ENCODE measurements at regions not wholly inside any gene's neighbourhood (a gene's known extent, or its start where the extent isn't known, plus 50 kb on each side); places are given as distances from the start of the nearest gene placed in this dataset.

DNA sequence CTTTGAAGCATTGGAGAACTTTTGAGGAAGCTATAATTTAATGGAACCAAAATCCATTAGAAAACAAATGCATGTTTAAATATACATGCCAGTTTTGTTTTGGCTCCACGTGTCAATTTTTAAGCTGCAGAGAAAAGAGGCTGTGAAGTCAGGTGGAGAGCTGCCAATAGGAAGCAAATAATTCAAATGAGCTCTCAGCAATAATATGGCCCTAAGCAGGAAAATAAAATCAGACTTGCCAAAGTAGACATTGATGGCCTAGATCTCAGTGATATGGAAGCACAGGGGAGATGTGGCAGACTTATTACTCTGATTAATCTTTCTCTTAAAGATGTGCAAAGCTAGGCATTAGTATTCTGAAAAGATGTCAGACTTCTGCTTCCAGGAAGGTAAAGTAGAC is 769.8 kb upstream of the NDST4 start:
- DNase-seq (ENCODE audit: low spot score in 2 of 2): no peak
- no peak overlapping the region for H3K4me3 ChIP-seq (ENCODE audit: low read depth, poor library complexity, severe bottlenecking)
- no peak for TF ChIP-seq POLR2A (IDR thresholded peaks at IDR 0.05)
- TF ChIP-seq, protein P1, sequence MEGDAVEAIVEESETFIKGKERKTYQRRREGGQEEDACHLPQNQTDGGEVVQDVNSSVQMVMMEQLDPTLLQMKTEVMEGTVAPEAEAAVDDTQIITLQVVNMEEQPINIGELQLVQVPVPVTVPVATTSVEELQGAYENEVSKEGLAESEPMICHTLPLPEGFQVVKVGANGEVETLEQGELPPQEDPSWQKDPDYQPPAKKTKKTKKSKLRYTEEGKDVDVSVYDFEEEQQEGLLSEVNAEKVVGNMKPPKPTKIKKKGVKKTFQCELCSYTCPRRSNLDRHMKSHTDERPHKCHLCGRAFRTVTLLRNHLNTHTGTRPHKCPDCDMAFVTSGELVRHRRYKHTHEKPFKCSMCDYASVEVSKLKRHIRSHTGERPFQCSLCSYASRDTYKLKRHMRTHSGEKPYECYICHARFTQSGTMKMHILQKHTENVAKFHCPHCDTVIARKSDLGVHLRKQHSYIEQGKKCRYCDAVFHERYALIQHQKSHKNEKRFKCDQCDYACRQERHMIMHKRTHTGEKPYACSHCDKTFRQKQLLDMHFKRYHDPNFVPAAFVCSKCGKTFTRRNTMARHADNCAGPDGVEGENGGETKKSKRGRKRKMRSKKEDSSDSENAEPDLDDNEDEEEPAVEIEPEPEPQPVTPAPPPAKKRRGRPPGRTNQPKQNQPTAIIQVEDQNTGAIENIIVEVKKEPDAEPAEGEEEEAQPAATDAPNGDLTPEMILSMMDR (IDR thresholded peaks at IDR 0.05): no peak
- intact Hi-C loops (cut with DNase I; ENCODE audit: low total_unique reads): no loop called here
- whole genome bisulfite sequencing, 2 donors: 7 to 34% methylated on average over 1 of the region's 1 CpG

DNA sequence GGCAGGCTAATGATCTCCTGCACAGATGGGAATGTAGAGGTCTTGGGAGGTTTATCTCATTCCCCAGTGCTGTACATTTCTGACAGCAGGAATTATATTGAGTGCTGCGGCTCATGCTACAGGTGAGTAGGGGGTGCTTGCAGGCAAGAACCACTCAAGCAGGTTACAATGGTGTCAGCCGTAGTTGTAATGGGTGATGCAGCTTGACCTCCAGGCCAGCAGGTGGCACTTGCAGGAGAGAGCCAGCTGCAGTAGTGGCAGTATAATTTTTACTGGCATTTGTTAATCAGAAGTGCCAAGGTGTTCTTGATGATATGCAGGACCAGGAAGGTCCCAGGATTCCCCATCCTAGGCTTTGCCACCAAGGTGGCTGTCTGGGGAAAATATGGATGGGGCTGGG is 759.6 kb upstream of the NDST4 start:
- WGBS, 2 donors: 93 to 96% methylated on average over 2 of the region's 2 CpGs
- no peak for DNase-seq (ENCODE audit: low spot score in 2 of 2)
- TF ChIP-seq, protein P1 (IDR thresholded peaks at IDR 0.05): no peak
- TF ChIP-seq POLR2A (IDR thresholded peaks at IDR 0.05): no peak
- H3K4me3 ChIP-seq (ENCODE audit: low read depth, poor library complexity, severe bottlenecking): no peak overlapping the region
- intact Hi-C loops (cut with DNase I; ENCODE audit: low total_unique reads): no loop called here

DNA sequence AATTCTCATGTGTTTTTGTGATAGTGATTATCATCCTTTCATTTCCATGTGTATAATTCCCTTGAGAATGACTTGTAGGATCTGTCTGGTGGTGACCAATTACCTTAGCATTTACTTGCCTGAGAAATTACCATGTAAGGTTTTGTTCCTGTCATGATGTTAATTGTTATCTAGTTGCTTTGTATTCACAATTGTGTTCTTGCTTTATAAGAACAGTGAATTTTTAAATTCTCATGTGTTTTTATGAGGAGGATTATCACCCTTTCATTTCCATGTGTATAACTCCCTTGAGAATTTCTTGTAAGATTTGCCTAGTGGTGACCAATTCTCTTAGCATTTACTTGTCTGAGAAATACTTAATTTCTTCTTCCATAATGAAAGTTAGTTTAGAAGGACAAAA is 758.2 kb upstream of the NDST4 start:
- H3K4me3 ChIP-seq (ENCODE audit: low read depth, poor library complexity, severe bottlenecking): no peak overlapping the region
- no peak for TF ChIP-seq POLR2A (IDR thresholded peaks at IDR 0.05)
- TF ChIP-seq, protein P1 (IDR thresholded peaks at IDR 0.05): no peak
- intact Hi-C loops (cut with DNase I; ENCODE audit: low total_unique reads): no loop called here

DNA sequence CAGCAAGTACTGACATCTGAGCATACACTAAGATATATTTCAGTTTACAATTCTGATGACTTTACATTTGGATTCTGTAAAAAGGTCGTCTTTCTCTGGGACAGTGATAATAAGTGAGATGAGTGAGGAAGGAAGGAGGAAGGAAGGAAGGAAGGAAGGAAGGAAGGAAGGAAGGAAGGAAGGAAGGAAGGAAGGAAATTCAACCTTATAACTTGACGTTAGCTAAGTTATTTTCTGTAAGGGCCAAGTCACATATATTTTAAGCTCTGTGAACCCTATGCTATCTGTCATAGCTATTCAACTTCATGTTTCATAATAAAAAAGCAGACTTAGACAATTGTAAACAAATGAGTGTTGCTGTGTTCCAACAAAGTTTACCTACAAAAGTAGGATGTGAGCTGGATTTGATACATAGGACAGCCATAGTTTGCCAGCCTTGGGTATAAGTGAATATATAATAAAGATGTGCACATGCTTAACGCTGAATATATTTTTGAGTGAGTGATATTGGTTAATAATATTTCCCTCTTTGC is 753.0 kb upstream of the NDST4 start:
- no peak for DNase-seq (ENCODE audit: low spot score in 2 of 2)
- no peak for TF ChIP-seq POLR2A (IDR thresholded peaks at IDR 0.05)
- TF ChIP-seq, protein P1 (IDR thresholded peaks at IDR 0.05): no peak
- intact Hi-C loops (cut with DNase I; ENCODE audit: low total_unique reads): no loop called here
- 65 to 66% methylated on average over 3 of the region's 3 CpGs for WGBS, 2 donors
- no peak overlapping the region for H3K4me3 ChIP-seq (ENCODE audit: low read depth, poor library complexity, severe bottlenecking)

More for the DNA sequence above, 758.2 kb upstream of the NDST4 start:
- no peak for DNase-seq (ENCODE audit: low spot score in 2 of 2)

DNA sequence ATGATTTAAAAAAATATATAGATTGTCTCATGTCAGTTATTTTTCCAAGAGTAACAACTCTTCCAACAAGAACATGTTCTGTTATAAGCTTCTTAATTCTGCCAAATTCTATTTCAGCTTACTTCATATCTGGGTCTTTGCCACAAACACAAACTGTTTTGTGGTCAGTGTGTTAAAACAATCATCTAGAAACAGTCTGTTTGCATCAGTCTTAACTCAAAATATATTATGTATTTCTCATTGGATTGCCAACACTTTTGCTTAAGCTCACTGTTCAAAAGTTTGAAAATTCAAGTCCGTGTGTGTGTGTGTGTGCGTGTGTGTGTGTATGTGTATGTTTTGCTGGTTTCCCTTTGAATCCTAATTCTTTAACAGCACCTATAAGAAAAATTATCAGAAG is 752.3 kb upstream of the NDST4 start:
- TF ChIP-seq, protein P1 (IDR thresholded peaks at IDR 0.05): no peak
- TF ChIP-seq POLR2A (IDR thresholded peaks at IDR 0.05): no peak
- DNase-seq (ENCODE audit: low spot score in 2 of 2): no peak
- intact Hi-C loops (cut with DNase I; ENCODE audit: low total_unique reads): no loop called here
- no peak overlapping the region for H3K4me3 ChIP-seq (ENCODE audit: low read depth, poor library complexity, severe bottlenecking)
- 22 to 24% methylated on average over 2 of the region's 2 CpGs for WGBS, 2 donors

DNA sequence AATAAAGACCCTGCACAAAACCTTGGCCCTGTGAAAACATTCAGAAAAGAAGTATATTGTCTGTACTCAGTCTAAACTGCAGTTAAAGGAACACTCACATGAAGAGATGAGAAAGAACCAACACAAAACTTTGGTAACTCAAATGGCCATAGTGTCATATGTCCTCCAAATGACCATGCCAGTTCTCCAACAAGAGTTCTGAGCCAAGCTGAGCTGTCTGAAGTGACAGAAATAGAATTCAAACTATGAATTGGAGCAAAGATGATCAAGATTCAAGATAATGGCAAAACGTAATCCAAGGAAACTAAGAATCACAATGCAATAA is 739.3 kb upstream of the NDST4 start:
- intact Hi-C loops (cut with DNase I; ENCODE audit: low total_unique reads): no loop called here
- DNase-seq (ENCODE audit: low spot score in 2 of 2): no peak
- WGBS, 2 donors: 71 to 85% methylated on average over 1 of the region's 1 CpG
- TF ChIP-seq, protein P1 (IDR thresholded peaks at IDR 0.05): no peak
- TF ChIP-seq POLR2A (IDR thresholded peaks at IDR 0.05): no peak
- no peak overlapping the region for H3K4me3 ChIP-seq (ENCODE audit: low read depth, poor library complexity, severe bottlenecking)

All from lower leg skin (tissue), 4 donors.